Activated T-cell treated with anti-CD3 and anti-CD28 coated beads for 48 hours (primary cell): ENCODE measurements at regions not wholly inside any gene's neighbourhood (a gene's known extent, or its start where the extent isn't known, plus 50 kb on each side); places are given as distances from the start of the nearest gene placed in this dataset.

ENCODE experiments used
- DNase-seq: peaks from one replicate; pipeline ENCODE4 v3.0.0-alpha.2; 2020; ENCODE audit warnings: low read depth

DNA sequence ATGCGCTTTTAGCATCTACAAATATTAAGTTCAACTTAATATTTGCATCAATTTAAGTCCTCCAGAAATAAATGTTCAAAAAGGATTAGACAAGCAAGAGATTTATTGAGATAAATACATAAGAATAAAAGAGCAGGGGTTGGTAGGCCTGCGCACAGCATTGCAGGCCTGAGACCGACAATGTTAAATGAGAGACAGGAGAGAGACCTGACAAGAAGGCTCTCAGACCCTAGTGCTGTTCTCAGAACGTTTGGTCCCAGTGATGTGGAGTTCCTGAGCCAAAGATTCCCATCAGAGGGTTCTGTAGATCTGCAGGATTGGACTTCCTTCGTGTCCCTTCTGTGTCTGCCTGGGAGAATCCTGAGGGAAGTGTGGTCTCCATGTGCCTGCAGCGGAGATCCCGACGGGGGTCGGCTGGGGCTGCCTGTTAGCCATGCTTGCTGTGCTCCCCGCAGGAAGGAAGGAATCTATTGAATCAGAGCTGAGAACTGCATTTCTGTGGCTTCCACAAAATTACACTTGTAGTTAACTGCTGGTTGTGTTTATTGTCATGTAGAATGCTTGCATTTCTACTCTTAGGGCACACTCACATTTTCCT is 369.9 kb upstream of the SLC10A2 start:
- no peak for DNase-seq

DNA sequence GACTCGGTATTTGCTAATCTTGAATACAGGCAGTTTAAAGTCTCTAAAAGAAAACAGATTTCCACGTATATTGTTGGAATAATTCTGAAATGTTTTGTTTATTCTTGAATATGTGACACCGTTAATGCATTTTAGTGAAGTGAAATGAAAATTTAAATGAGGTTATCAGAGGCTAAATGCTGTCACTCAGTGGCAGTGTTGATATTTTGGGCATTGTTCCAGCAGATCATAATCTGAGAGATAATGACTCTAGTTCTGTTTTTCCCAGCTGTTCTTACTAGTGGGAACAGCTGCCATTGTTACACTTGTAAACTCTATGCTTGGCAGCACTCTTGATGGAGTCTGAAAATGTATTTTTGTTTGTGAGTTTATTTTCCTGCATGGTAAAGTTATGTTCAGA is 365.6 kb upstream of the SLC10A2 start:
- no peak for DNase-seq

DNA sequence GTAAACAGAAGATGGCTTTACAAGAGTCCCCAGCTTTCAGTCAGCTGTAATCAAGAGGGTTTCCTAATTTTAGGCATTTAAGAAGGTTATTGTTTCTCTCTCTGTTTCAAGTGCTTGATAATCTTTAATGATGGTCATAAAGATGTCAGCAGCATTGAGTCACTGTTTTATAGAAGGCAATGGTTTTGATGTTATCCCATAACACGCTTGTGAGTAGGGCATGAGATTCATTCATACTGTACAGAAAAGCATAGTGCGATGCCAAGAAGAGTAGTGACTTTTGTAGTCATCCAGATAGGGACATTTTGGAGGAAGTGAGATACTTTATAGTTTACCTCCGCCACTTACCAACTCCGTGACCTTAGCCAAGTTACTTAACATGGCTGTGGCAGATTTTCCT is 364.2 kb upstream of the SLC10A2 start:
- no peak for DNase-seq

DNA sequence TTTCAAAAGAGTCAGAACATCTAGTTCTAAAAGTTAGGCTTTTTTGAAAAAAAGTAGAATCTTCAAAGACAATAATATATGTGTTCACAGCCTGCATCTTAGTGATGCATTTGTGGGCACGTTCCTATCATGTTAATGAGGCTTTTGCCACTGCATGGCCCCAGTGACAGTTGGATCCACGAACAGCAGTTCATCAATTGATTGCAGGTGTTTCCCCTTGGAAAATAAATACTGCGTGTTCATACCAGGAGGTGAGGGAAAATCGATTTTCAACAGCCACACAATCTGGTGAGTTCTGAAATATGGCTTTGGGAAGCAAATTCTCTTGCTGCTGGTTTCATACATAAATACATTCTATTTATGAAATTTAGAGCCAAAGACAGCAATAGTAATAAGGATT is 343.8 kb upstream of the SLC10A2 start:
- no peak for DNase-seq

DNA sequence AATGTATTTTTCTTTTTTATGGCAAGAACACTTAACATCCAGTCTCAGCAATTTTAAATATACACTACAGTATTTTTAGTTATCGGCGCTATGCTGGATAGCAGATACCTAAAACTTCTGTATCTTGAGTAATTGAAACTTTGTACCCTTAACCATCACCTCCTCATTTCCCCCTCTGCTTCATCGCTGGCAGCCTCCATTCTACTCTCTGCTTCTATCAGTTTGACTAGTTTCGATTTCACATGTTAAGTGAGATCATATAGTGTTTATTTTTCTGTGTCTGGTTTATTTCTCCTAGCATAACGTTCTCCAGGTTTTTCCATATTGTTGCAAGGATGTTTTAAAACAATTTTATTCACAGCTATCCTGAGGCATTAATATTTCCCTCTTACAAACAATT is 340.8 kb upstream of the SLC10A2 start:
- DNase-seq = no peak

DNA sequence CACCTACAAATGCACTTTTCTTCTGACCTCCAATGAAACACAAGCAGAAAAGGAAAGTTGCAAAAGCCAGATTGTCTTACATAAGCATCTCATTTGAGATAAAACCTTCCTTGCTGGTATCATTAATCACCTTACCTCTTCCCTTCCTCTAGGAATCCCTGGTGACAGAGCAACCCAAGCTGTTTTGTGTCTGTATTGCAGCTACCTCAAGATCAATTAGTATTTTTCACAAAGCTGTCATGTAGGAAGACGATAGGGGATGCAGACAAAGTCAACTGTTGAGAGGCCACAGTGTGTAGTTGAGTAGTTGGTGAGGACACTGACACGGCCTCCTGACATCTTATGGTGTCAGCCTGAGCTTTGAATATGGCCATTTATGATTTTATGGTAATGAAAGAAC is 339.1 kb upstream of the SLC10A2 start:
- no peak for DNase-seq

DNA sequence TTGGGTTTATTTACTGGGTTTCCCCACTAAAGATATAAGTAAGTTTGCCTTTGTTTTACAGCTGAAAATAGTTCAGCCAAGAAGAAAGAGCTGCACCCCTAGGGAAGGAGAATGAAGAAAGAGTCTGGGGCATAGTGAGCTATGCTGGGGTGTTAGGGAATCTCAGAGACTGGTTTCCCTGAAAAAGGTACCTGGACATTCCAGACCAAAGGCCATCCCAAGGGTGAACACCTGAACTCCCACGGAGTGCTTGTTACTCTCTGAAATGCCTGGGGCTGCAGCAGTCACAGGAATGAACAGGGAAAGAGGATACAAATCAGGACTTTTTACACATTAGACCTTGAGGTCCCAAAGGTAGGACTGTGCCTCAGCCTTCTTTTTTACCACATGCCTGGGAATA is 337.6 kb upstream of the SLC10A2 start:
- DNase-seq = no peak

DNA sequence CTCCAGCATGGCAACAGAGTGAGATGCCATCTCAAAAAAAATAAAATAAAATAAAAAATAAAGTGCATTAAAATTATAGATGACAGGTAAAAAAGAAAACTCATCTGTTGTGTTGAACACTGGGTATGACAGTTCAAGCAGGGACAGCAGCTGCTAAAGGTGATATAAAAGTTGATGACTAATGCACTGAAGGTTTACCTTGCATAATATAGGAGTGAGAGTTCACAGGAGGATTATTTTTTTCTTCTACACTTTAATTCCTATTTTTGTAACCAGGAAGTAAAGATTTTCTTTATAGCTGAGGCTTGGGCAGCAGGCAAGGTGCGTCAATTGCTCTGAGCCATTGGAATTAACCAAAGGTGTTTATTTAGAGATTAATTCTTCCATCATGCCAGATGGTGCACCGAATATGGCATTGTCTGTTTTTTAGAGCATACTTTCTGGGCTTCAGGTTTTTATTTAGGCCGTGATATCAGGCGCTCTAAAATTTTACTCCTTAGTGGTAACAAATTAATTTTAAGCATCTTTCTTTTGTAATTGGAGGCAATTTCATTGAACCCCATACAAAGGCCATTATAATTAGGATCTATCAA is 337.0 kb upstream of the SLC10A2 start:
- DNase-seq = no peak

DNA sequence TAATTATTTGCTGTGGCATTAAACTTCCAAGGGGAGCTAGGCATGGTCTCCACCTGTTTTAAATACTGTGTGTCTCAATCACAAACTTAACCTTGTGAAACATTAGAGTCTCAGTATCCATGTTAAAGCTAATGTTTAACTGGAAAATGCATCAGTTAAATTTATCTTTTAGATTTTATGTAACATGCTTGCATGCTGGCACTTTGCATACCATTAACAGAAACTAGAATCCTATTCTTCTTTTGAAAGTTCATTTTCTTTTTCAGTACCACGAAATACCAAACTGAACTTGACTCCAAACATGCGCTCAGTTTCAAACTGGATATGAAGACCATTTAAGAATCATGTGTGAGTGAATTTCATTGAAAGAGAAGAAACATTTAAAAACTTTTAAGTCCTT is 328.9 kb upstream of the SLC10A2 start:
- DNase-seq = no peak

DNA sequence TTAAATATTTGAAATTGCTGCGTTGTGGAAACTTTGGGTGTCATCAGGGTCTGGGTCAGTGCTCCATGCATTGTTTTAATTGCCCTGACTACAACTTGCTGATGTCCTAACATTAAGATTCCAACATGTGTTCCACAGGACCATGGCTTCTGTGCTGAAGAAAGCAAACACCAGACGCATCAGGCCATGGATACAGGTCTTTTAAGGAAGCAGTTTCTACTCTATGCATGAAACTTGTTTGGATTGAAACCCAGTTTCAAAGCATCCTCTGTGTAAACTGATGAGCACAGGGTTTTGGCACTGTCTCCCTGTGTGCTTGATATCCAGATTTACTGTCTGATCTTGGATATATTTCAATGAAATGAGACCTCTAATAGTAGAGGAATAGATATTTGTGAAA is 328.4 kb upstream of the SLC10A2 start:
- no peak for DNase-seq

DNA sequence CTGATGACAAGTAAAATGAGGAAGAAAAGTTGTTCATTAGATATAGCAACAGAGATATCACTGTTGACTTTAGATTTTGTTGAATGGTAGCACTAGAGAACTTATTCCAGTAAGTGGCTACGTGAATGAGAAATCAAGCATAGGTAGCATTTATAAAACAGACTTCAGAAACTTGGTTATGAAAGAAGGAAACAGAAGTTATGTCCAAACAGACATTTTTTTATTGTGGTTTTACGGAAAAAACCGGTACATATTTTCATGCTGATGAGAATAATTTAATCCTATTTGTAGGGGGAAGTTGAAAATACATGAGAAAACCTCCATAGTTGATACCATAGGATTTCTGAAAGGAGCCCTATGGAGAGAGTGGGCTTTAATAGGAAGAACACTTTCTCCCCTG is 325.7 kb upstream of the SLC10A2 start:
- no peak for DNase-seq

DNA sequence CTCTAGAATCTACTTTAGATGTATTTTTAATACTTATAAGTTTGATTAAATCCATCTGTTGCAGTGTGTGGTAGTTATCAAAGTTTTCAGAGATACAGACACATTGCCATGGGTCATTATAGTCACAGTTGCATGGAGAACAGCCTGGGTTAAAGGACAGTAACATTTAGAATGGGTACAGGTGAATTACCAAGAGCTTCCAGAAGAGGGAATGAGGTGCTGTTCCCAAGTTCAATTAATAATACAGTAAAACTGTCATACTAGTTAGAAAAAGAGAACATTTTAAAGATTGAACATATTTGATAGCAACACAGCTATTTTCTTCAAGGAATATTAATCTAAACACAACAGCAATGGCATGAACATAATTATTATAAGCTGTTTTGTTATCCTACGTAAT is 322.6 kb upstream of the SLC10A2 start:
- DNase-seq = no peak

DNA sequence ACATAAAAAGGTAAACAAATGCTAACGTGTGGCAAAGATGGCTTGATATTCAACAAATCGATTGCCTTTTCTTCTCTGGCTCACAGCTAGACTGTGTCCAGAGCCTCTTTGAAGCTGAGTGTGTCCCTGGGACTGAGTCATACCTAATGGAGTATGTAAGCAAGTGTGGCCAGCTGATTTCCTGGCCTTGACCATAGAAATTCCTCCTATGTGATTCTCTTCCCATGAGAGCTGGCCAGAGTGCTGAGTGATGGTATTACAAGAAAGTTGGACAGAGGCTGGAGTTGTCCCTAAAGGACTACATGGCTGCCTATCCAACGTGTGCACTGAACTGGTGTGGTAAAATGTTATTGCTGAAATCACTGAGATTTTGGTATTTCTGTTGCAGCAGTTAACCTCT is 320.1 kb upstream of the SLC10A2 start:
- no peak for DNase-seq

DNA sequence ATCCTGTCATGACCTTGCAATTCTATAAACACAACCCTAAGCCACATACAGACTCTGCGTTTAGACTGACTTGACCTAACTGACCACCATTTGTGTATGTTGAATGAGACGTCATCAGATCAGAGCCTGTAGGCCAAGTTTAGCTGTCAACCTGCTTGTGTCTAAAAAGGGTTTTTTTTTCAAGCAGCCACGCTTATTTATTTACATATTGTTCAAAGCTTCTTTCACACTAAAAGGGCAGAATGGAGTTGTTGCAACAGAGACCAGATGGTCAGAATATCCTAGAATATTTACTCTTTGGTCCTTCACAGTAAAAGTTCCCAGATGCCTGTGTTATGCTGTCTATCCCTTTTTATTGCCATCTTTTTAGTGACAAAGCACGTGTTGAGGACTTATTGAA is 307.7 kb upstream of the SLC10A2 start:
- DNase-seq = no peak

DNA sequence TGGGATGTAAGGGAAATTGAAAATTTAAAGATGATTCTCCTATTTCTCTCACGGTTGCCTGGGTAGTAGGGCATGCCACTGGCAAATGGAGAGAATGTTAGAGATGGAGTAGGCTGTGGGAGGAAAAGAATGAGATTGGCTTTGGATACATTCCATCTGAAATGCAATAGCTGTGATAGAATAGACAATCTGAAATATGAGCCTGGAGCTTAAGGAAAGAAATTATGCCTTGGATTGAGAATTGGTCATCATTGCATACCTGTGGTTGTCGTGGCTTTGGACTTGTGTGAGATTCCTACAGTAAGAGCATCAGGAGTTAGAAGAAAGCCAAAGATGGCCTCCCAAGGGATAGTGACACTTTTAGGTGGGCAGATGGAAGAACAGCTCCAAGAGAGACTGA is 305.1 kb upstream of the SLC10A2 start:
- DNase-seq = no peak

DNA sequence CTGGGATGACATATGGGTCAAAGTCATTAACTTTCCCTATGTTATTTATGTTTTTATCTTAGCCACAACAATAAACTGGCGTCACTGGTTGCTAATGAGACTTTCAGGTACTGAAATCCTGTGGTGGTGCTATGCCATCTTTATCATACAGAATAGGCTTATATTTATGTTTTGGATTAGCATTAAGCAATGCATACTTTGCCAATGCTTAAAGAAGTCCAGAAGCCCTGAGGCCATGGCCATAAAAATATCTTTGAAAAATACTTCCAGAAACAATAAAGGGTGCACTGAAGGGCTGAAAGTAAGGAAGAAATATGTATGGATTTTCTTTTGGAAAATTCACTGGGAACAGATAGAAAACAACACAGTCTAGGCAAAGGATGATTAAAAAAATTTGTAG is 304.6 kb upstream of the SLC10A2 start:
- DNase-seq = no peak

DNA sequence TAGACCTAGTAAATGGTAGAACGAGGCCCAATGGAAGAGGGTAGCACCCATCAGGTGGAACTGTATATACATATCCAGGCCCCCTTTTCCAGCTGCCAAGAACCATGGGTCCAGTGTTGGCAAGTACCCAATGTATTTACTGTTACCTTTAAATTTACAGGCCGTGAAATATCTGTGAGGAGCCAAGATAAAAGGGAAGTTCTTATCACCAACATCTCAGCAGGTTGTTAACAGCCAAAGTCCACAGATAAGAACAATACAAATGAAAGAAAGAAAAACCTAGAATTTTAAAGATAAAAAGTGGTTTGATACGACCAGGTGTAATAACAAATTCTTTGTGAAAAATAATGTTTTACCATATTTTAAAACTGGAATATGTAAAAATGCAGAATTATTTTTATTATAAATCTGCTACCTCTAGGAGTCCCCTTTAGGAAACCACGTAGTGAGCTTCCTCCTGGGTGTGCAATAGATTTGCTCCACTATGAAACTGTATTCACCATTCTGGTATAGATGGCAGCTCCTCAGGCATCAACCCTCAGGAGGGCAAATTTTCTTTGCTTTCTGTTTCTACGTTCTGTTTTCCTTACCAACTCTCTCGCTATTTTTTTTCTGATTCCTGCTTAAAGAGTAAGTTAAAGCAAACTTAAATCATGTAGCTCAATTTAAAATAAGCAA is 292.2 kb upstream of the SLC10A2 start:
- no peak for DNase-seq

DNA sequence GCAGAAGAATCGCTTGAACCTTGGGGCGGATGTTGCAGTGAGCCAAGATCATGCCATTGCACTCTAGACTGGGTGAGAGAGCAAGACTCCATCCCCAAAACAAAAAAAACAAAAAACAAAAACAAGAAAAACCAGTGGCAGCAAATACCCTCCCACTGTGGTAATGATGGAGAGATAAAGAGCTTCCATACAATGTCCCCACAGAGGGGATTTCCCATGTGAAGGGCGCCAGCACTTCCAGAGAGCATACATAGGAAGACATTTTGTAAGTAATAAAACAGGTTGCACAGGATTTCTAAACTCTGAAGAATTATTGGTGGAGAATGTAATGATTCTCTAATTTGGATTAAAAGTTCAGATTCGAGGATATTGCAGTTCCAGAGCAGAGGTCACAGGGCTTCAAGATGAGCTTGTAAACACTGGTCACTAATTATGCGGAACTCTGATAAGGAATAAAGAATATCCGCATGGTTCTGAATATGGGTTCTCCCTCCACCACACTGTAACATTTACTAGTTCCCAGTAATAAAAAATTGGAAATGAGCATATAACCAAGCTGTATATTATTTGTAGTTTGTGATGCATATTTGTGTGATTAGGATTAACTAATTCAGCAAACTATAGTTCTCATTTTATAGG is 290.1 kb upstream of the SLC10A2 start:
- no peak for DNase-seq

DNA sequence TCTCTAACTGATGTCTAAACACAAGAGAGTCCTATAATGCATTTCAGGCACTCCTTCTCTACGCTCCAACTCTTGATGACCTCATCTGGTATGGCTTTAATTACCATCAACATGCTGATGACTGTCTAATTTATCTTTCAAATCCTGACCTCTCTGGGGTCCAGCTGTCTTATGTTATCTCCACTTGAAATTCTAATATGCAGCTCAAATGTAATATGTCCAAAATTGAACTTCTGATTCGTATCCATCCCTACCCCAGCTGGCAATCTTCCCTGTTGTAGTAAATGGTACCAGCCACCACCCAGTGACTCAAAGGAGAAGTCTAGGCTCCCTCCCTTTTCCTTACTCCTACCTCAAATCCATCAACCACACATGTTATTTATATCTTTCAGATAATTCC is 288.0 kb upstream of the SLC10A2 start:
- DNase-seq = no peak

DNA sequence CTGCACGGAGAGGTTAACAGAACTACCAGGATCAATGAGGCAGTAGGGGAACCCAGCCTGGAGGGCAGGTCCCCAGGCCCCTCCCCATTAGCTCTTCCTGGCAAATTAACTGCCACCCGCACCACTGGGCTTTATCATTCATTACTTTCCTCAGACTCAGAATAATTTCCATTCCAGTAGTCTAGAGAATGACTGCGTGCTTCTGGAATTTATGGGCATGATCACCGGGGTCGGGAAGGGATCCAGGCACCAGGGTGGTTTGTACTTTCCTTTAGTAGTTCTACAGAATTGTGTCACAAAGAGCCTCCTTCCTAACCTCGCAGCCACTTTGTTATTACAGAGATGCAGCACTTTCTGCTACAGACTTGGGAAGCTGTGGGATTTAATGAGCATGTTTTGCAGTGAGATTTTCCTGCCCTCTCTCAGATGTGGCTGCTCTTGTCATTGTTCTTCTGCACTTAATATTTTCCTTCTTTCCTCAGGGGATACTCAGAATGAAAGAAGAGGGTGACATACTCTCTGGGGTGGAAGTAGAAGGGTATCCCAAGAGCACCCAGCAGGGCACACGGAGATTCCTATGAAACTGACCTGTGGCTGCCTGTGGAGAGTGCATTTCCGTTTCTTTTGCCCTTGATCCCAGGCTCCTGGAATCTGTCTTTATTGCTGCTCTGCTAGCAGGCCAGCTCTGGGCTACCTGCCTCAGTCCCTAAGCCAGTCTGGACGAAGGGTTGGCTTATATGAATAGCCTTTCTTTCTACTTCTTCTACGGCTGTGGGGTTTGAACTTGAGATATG is 285.0 kb upstream of the SLC10A2 start:
- no peak for DNase-seq

DNA sequence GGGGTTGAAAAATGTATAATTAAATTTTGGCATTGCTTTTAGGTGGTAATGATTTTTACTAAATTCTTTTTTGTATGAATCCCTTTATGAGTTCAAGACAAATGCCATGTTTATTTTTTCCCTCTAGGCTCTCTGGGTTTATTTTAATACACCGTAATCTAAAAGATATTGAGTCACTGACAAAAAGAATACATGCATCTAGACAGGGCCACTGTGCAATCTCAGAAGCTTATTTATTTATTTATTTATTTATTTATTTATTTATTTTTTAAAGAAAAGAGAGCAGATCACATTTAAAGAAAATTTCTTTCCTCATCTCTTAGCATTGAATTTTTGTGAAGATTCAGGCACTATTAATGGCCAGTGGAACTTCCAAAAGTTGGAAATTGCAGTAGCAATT is 283.9 kb upstream of the SLC10A2 start:
- DNase-seq = no peak

DNA sequence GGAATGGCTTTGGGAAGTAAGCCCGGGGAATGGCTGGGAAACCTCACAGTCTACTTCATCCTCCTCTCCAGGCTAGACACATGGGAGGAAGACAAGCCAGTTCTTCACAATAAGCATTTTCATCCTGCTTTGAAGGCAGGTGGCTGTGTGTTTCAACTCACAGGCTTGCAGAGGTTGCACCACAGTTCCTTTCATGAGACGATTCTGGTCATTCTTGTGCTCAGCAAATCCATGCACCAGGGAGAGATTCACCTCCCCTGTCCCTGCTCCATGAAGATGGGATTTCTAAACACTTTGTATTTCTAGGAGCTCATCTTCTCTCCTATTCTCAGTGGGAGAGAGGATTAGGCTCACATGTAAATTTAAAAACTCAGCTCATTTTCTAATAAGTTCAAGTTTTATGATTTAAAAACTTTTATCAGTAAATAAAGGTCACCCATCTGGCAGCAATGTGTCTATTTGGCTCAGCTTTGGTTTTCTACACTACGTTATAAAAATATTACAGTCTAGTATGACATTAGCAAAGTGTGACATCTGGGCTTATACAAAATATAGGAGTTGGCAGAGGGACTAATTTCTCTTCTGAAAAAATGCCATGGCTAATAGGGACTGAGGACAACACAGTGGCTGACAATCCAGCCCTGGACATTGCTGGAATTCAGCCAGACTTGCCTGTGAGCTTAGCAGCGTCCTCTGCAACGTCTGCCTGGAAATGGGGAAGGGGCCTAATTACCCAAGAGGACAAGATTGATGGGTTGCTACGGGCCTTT is 283.2 kb upstream of the SLC10A2 start:
- no peak for DNase-seq
